Mononuclear cell (primary cell): ENCODE measurements at regions not wholly inside any gene's neighbourhood (a gene's known extent, or its start where the extent isn't known, plus 50 kb on each side); places are given as distances from the start of the nearest gene placed in this dataset.

Experiments used
- H3K27me3 ChIP-seq: 2 replicates; pipeline ENCODE4 v1.6.0; 2011; ENCODE audit warnings: low read length, control low read depth; ENCODE audit not compliant: insufficient read depth
- H3K4me1 ChIP-seq: 2 replicates; pipeline ENCODE4 v1.5.1; 2011; ENCODE audit warnings: mild to moderate bottlenecking, low read length, control low read depth; ENCODE audit not compliant: insufficient read depth
- H3K4me3 ChIP-seq: 2 replicates; pipeline ENCODE4 v1.5.1; 2011; ENCODE audit warnings: mild to moderate bottlenecking, low read length, moderate library complexity
- H3K9me3 ChIP-seq: 2 replicates; pipeline ENCODE4 v1.5.1; 2011; ENCODE audit warnings: low read depth, mild to moderate bottlenecking, control low read depth, low read length

GRCh38 chr12:34361721-34362316, 339.5 kb downstream of the ALG10 start:
- no peak overlapping the region for H3K4me3 ChIP-seq
- no peaks in the 10 kb centered on the region for H3K9me3 ChIP-seq
- no peaks in the 10 kb centered on the region for H3K4me1 ChIP-seq
- no peaks in the 10 kb centered on the region for H3K27me3 ChIP-seq

- H3K4me1 ChIP-seq = no peaks in the 10 kb centered on the region
- no peaks in the 10 kb centered on the region for H3K27me3 ChIP-seq
- H3K4me3 ChIP-seq = no peak overlapping the region
- no peaks in the 10 kb centered on the region for H3K9me3 ChIP-seq
Observed at GRCh38 chr12:34363050-34363673, 340.9 kb downstream of the ALG10 start.

- Histone ChIP-seq H3K4me3 (no peak overlapping the region), H3K27me3 (no peaks in the 10 kb centered on the region), H3K4me1 (no peaks in the 10 kb centered on the region), H3K9me3 (no peaks in the 10 kb centered on the region)
Observed at GRCh38 chr12:34368079-34368478, 345.8 kb downstream of the ALG10 start.

GRCh38 chr12:34371050-34371449, 348.8 kb downstream of the ALG10 start:
- Histone ChIP-seq H3K4me1 (no peaks in the 10 kb centered on the region), H3K9me3 (no peaks in the 10 kb centered on the region), H3K27me3 (no peaks in the 10 kb centered on the region), H3K4me3 (no peak overlapping the region)

- Histone ChIP-seq H3K4me1 (no peaks in the 10 kb centered on the region), H3K9me3 (no peaks in the 10 kb centered on the region), H3K4me3 (no peak overlapping the region), H3K27me3 (no peaks in the 10 kb centered on the region)
Observed at GRCh38 chr12:34372003-34372402, 349.7 kb downstream of the ALG10 start.

- H3K4me1 ChIP-seq = no peaks in the 10 kb centered on the region
- no peaks in the 10 kb centered on the region for H3K27me3 ChIP-seq
- no peaks in the 10 kb centered on the region for H3K9me3 ChIP-seq
- no peak overlapping the region for H3K4me3 ChIP-seq
Observed at GRCh38 chr12:34373926-34374325, 351.6 kb downstream of the ALG10 start.

GRCh38 chr12:34376133-34376799, 354.0 kb downstream of the ALG10 start:
- no peaks in the 10 kb centered on the region for H3K4me1 ChIP-seq
- no peak overlapping the region for H3K4me3 ChIP-seq
- H3K9me3 ChIP-seq = no peaks in the 10 kb centered on the region
- no peaks in the 10 kb centered on the region for H3K27me3 ChIP-seq

- no peaks in the 10 kb centered on the region for H3K27me3 ChIP-seq
- no peaks in the 10 kb centered on the region for H3K9me3 ChIP-seq
Observed at GRCh38 chr12:34377243-34378035, 355.1 kb downstream of the ALG10 start.

GRCh38 chr12:34379142-34379541, 356.8 kb downstream of the ALG10 start:
- Histone ChIP-seq H3K9me3 (no peaks in the 10 kb centered on the region), H3K27me3 (no peaks in the 10 kb centered on the region), H3K4me1 (no peaks in the 10 kb centered on the region), H3K4me3 (no peak overlapping the region)

More at GRCh38 chr12:34377243-34378035, 355.1 kb downstream of the ALG10 start:
- no peak overlapping the region for H3K4me3 ChIP-seq
- no peaks in the 10 kb centered on the region for H3K4me1 ChIP-seq

- Histone ChIP-seq H3K4me1 (no peaks in the 10 kb centered on the region), H3K9me3 (no peaks in the 10 kb centered on the region), H3K4me3 (no peak overlapping the region), H3K27me3 (no peaks in the 10 kb centered on the region)
Observed at GRCh38 chr12:34384693-34385092, 362.4 kb downstream of the ALG10 start.

GRCh38 chr12:34386016-34386415, 363.7 kb downstream of the ALG10 start:
- H3K9me3 ChIP-seq = no peaks in the 10 kb centered on the region
- no peaks in the 10 kb centered on the region for H3K4me1 ChIP-seq
- H3K27me3 ChIP-seq = no peaks in the 10 kb centered on the region
- H3K4me3 ChIP-seq = no peak overlapping the region

- Histone ChIP-seq H3K27me3 (no peaks in the 10 kb centered on the region), H3K9me3 (no peaks in the 10 kb centered on the region), H3K4me3 (no peak overlapping the region), H3K4me1 (no peaks in the 10 kb centered on the region)
Observed at GRCh38 chr12:34386621-34387255, 364.4 kb downstream of the ALG10 start.

GRCh38 chr12:34387711-34388635, 365.7 kb downstream of the ALG10 start:
- Histone ChIP-seq H3K27me3 (no peaks in the 10 kb centered on the region), H3K4me3 (no peak overlapping the region), H3K4me1 (no peaks in the 10 kb centered on the region), H3K9me3 (no peaks in the 10 kb centered on the region)
